IPS DF 19.7 (cell line): ENCODE measurements at regions not wholly inside any gene's neighbourhood (a gene's known extent, or its start where the extent isn't known, plus 50 kb on each side); places are given as distances from the start of the nearest gene placed in this dataset.
A peak's percentile ranks its signal among the peaks of the same experiment; 100 is the strongest.

Experiments
- DNase-seq: peaks from one replicate; pipeline ENCODE4 v3.0.0-alpha.2; 2013; ENCODE audit warnings: low read depth, low spot score

GRCh38 chr6:40845553-40845952 is 193.5 kb downstream of the UNC5CL start:
- peak; percentile 69 for DNase-seq

GRCh38 chr6:40844246-40844645 is 194.8 kb downstream of the UNC5CL start:
- no peak for DNase-seq

GRCh38 chr6:40841721-40842120 is 197.3 kb downstream of the UNC5CL start:
- DNase-seq = no peak

GRCh38 chr6:40832691-40833090 is 206.3 kb downstream of the UNC5CL start:
- DNase-seq = no peak

GRCh38 chr6:40831381-40831780 is 207.6 kb downstream of the UNC5CL start:
- no peak for DNase-seq

GRCh38 chr6:40825102-40825501 is 213.9 kb downstream of the UNC5CL start:
- DNase-seq = no peak

- DNase-seq = peak; percentile 28
Observed at GRCh38 chr6:40823917-40824891, 214.8 kb downstream of the UNC5CL start.

GRCh38 chr6:40822619-40823018 is 216.4 kb downstream of the UNC5CL start:
- no peak for DNase-seq

- no peak for DNase-seq
Observed at GRCh38 chr6:40819182-40819834, 219.7 kb downstream of the UNC5CL start.

GRCh38 chr6:40817369-40817768 is 221.7 kb downstream of the UNC5CL start:
- no peak for DNase-seq

- no peak for DNase-seq
Observed at GRCh38 chr6:40816601-40817000, 222.4 kb downstream of the UNC5CL start.

GRCh38 chr6:40815731-40816130 is 223.3 kb downstream of the UNC5CL start:
- no peak for DNase-seq

- no peak for DNase-seq
Observed at GRCh38 chr6:40810171-40810570, 223.0 kb upstream of the LRFN2 start.

- DNase-seq = no peak
Observed at GRCh38 chr6:40809627-40810026, 222.5 kb upstream of the LRFN2 start.

GRCh38 chr6:40807484-40807883 is 220.3 kb upstream of the LRFN2 start:
- no peak for DNase-seq

- DNase-seq = no peak
Observed at GRCh38 chr6:40806256-40806864, 219.2 kb upstream of the LRFN2 start.

- DNase-seq = no peak
Observed at GRCh38 chr6:40805336-40805735, 218.2 kb upstream of the LRFN2 start.

- DNase-seq = no peak
Observed at GRCh38 chr6:40804905-40805304, 217.7 kb upstream of the LRFN2 start.

- DNase-seq = no peak
Observed at GRCh38 chr6:40803897-40804702, 216.9 kb upstream of the LRFN2 start.

GRCh38 chr6:40802481-40802880 is 215.3 kb upstream of the LRFN2 start:
- DNase-seq = no peak

- DNase-seq = no peak
Observed at GRCh38 chr6:40799296-40800140, 212.4 kb upstream of the LRFN2 start.
